ENCODE measurements at regions not wholly inside any gene's neighbourhood (a gene's known extent, or its start where the extent isn't known, plus 50 kb on each side); places are given as distances from the start of the nearest gene placed in this dataset.
"Not testable (repeated sequence)": the region's sequence is repeated elsewhere in the genome, so short reads cannot be mapped to it uniquely, and the experiment has no call there.

- DNase-seq: no peak
Observed at GRCh38 chr5:135154961-135155360, 120.9 kb upstream of the PITX1 start.

GRCh38 chr5:135154197-135154596, 120.2 kb upstream of the PITX1 start:
- no peak for DNase-seq

- no peak for DNase-seq
Observed at GRCh38 chr5:135153661-135154060, 119.6 kb upstream of the PITX1 start.

GRCh38 chr5:135153259-135153658, 119.2 kb upstream of the PITX1 start:
- no peak for DNase-seq

GRCh38 chr5:135151660-135152059, 117.6 kb upstream of the PITX1 start:
- DNase-seq: not testable (repeated sequence)

- DNase-seq: no peak
Observed at GRCh38 chr5:135151256-135151655, 117.2 kb upstream of the PITX1 start.

- no peak for DNase-seq
Observed at GRCh38 chr5:135150767-135151166, 116.7 kb upstream of the PITX1 start.

- no peak for DNase-seq
Observed at GRCh38 chr5:135149956-135150723, 116.1 kb upstream of the PITX1 start.

- no peak for DNase-seq
Observed at GRCh38 chr5:135149229-135149955, 115.4 kb upstream of the PITX1 start.

GRCh38 chr5:135147294-135148090, 113.5 kb upstream of the PITX1 start:
- no peak for DNase-seq

GRCh38 chr5:135145985-135146384, 112.0 kb upstream of the PITX1 start:
- no peak for DNase-seq

- DNase-seq: not testable (repeated sequence)
Observed at GRCh38 chr5:135143682-135144081, 109.7 kb upstream of the PITX1 start.

- no peak for DNase-seq
Observed at GRCh38 chr5:135141303-135142268, 107.6 kb upstream of the PITX1 start.

GRCh38 chr5:135140446-135141204, 106.6 kb upstream of the PITX1 start:
- DNase-seq: no peak

GRCh38 chr5:135139381-135140134, 105.5 kb upstream of the PITX1 start:
- DNase-seq: no peak

GRCh38 chr5:135138116-135138850, 104.3 kb upstream of the PITX1 start:
- no peak for DNase-seq

- DNase-seq: no peak
Observed at GRCh38 chr5:135137146-135137915, 103.3 kb upstream of the PITX1 start.

GRCh38 chr5:135136546-135136945, 102.5 kb upstream of the PITX1 start:
- no peak for DNase-seq

- DNase-seq: peak; percentile 74
Observed at GRCh38 chr5:135135530-135136226, 101.7 kb upstream of the PITX1 start.

Measured in NCI-H1092 treated with DMSO at 0.1 percent for 48 hours (cell line).